WERI-Rb-1 (cell line): ENCODE measurements at regions not wholly inside any gene's neighbourhood (a gene's known extent, or its start where the extent isn't known, plus 50 kb on each side); places are given as distances from the start of the nearest gene placed in this dataset.
"Not testable (repeated sequence)": the region's sequence is repeated elsewhere in the genome, so short reads cannot be mapped to it uniquely, and the experiment has no call there.

ENCODE experiments used
- DNase-seq: peaks from one replicate; pipeline ENCODE4 v3.0.0-alpha.2; 2020
- H3K27ac ChIP-seq: fragments of 250-450 bp; sonication (Bioruptor Pico); 2 replicates; pipeline ENCODE4 v1.5.1; 2020; ENCODE audit warnings: mild to moderate bottlenecking, moderate library complexity
- H3K27me3 ChIP-seq: fragments of 250-450 bp; sonication (Bioruptor Pico); 2 replicates; pipeline ENCODE4 v1.5.1; 2021; ENCODE audit warnings: mild to moderate bottlenecking, low read depth, moderate library complexity; ENCODE audit not compliant: insufficient read depth, severe bottlenecking
- H3K36me3 ChIP-seq: fragments of 250-450 bp; sonication (Bioruptor Pico); 2 replicates; pipeline ENCODE4 v1.5.1; 2020; ENCODE audit warnings: mild to moderate bottlenecking, moderate library complexity
- H3K4me3 ChIP-seq: 2 replicates; pipeline ENCODE4 v1.5.1; 2011; ENCODE audit warnings: low read depth, mild to moderate bottlenecking, control low read depth, low read length
- H3K9me3 ChIP-seq: fragments of 250-450 bp; sonication (Bioruptor Pico); 2 replicates; pipeline ENCODE4 v1.5.1; 2021; ENCODE audit warnings: mild to moderate bottlenecking, moderate library complexity; ENCODE audit not compliant: severe bottlenecking
- TF ChIP-seq, protein P1 (sequence below): IDR thresholded peaks from 2 replicates; pipeline ENCODE4 v1.5.1; 2011; ENCODE audit warnings: low read depth, mild to moderate bottlenecking, control low read depth, inconsistent platforms, low read length

DNA sequence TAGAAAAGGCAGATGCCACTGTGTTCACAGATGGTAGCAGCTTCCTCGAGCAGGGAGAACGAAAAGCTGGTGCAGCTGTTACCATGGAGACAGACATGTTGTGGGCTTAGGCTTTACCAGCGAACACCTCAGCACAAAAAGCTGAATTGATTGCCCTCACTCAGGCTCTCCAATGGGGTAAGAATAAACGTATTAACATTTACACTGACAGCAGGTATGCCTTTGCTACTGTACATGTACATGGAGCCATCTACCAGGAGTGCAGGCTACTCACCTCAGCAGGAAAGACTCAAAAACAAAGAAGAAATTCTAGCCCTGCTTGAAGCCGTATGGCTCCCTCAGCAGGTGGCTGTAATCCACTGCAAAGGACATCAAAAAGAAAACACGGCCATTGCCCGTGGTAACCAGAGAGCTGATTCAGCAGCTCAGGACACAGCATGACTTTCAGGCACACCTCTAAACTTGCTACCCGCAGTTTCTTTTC is 197.7 kb downstream of the ZNF737 start:
- Histone ChIP-seq H3K4me3 (peak overlapping the region; percentile 27), H3K27ac (peak overlapping the region; percentile 77), H3K27me3 (no peaks in the 10 kb centered on the region), H3K9me3 (peaks cover 29% of the 10 kb centered on the region), H3K36me3 (no peaks in the 10 kb centered on the region)
- TF ChIP-seq, protein P1, sequence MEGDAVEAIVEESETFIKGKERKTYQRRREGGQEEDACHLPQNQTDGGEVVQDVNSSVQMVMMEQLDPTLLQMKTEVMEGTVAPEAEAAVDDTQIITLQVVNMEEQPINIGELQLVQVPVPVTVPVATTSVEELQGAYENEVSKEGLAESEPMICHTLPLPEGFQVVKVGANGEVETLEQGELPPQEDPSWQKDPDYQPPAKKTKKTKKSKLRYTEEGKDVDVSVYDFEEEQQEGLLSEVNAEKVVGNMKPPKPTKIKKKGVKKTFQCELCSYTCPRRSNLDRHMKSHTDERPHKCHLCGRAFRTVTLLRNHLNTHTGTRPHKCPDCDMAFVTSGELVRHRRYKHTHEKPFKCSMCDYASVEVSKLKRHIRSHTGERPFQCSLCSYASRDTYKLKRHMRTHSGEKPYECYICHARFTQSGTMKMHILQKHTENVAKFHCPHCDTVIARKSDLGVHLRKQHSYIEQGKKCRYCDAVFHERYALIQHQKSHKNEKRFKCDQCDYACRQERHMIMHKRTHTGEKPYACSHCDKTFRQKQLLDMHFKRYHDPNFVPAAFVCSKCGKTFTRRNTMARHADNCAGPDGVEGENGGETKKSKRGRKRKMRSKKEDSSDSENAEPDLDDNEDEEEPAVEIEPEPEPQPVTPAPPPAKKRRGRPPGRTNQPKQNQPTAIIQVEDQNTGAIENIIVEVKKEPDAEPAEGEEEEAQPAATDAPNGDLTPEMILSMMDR: peak; percentile 23; the same call in 1 of the 2 replicates
- DNase-seq: peak; percentile 87

DNA sequence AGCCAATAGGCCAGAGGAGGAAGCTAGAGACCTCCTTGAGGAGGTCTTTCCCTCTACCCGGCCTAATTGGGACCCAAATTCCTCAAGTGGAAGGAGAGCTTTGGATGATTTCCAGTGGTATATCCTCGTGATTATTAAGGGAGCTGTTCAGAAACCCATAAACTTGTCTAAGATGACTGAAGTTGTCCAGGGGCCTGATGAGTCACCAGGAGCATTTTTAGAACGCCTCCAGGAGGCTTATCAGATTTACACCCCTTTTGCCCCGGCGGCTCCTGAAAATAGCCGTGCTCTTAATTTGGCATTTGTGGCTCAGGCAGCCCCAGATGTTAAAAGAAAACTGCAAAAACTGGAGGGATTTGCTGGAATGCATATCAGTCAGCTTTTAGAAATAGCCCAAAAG is 198.1 kb downstream of the ZNF486 start:
- TF ChIP-seq, protein P1: no peak
- no peak overlapping the region for H3K27ac ChIP-seq

DNA sequence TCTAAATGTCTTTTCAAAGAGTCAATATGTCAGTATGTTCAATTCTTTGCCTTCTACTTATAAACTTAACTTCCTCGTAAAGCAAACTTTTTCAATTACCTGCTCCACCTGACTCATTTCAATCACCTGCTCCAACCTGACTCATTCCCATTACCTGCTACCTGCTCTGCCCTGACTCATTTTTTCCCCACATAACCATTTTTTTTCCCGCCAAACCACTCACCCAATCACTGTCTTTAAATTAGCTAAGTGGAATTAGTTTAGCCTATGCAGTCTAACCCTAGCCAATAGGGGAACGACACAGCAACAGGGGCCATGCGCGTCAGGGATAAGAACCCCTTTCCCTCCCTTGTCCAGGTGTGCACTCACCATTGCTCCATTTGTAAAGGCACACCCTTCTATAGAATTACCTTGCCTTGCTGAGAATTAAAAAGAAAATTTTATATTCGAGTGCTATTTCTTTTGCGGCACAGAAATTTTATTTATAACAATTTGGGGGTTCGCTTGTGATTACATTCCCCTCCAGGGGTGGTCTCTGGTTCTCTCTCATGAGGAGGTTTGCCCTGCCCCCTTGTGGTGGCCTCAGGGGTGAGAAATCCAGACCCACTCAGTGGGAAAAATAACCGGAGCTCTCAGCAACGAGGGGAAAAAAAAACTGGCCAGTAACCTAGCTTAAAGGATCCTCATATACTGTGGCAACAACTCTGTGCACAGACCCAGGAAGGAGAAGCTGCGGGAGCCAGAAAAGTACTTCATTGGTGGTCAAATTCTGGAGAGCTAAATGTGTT is 193.1 kb downstream of the ZNF486 start:
- no peak overlapping the region for H3K4me3 ChIP-seq
- H3K27me3 ChIP-seq: no peaks in the 10 kb centered on the region
- TF ChIP-seq, protein P1: peak; percentile 56
- H3K27ac ChIP-seq: no peak overlapping the region
- peaks cover 14% of the 10 kb centered on the region for H3K9me3 ChIP-seq
- no peaks in the 10 kb centered on the region for H3K36me3 ChIP-seq
- DNase-seq: peak; percentile 69

More for the DNA sequence above, 198.1 kb downstream of the ZNF486 start:
- DNase-seq: no peak
- Histone ChIP-seq H3K27me3 (no peaks in the 10 kb centered on the region), H3K4me3 (no peak overlapping the region), H3K9me3 (peaks cover 24% of the 10 kb centered on the region), H3K36me3 (no peaks in the 10 kb centered on the region)

DNA sequence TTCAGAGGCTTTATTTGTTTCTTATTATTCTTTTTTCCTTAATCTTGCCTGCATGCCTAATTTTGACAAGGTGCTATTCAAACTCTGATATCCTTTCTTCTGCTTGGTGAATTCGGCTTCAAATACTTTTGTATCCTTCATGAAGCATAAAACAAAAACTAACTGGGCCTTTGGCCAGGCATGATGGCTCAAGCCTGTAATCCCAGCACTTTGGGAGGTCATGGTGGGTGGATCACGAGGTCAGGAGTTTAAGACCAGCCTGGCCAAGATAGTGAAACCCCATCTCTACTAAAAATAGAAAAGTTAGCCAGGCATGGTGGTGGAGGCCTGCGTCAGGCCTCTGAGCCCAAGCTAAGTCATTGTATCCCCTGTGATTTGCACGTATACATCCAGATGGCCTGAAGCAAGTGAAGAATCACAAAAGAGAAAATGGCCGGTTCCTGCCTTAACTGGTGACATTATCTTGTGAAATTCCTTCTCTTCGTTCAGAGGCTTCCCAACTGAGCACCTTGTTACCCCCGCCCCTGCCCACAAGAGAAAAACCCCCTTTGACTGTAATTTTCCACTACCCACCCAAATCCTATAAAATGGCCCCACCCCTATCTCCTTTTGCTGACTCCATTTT is 191.9 kb downstream of the ZNF486 start:
- H3K4me3 ChIP-seq, H3K27ac ChIP-seq, DNase-seq, H3K27me3 ChIP-seq, H3K36me3 ChIP-seq: not testable (repeated sequence)
- peaks cover 14% of the 10 kb centered on the region for H3K9me3 ChIP-seq

DNA sequence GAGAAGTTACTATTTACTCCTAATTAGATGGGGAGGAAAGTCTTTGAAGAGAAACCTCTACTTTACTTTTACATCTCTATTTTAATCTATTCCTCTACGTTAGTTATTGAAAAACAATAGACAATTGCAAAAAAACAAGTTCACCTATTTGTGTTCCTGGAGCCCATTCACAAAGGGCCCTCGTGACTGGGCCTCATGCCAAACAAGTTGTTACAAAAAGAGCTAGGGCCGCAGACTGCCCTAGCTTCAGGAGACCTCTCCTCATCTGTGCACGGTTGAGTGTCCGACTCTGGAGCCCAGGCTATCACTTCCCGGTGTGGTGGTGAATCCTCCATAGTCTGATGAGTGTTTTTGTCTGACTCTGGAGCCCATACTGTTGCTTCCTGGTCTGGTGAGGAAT is 190.9 kb downstream of the ZNF486 start:
- DNase-seq: no peak
- Histone ChIP-seq H3K4me3 (no peak overlapping the region), H3K36me3 (no peaks in the 10 kb centered on the region), H3K27ac (no peak overlapping the region), H3K27me3 (no peaks in the 10 kb centered on the region), H3K9me3 (peaks cover 14% of the 10 kb centered on the region)
- TF ChIP-seq, protein P1: no peak

DNA sequence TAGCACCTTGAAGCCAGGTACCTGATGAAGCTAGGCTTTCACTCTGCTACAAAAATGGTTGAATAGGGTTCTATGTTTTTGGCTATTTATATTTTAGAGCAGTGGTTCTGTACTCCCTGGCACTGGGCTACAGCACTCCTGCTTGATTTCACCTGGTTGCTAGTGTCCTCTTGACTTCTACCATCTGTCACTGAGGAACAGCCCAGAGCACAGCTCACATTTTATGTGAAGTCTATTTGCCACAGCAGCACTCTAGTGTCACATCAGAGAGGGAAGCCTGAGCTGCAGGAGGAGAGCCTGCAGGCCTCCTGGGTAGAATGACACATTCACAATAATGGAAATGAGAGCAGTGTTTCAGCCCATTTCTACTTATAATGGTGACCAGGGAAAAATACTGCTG is 184.2 kb downstream of the ZNF486 start:
- H3K4me3 ChIP-seq: no peak overlapping the region
- H3K9me3 ChIP-seq: no peaks in the 10 kb centered on the region
- no peaks in the 10 kb centered on the region for H3K36me3 ChIP-seq
- H3K27ac ChIP-seq: peak overlapping the region; percentile 60
- no peaks in the 10 kb centered on the region for H3K27me3 ChIP-seq
- peak; percentile 24 for DNase-seq
- TF ChIP-seq, protein P1: no peak
